ENCODE measurements at regions not wholly inside any gene's neighbourhood (a gene's known extent, or its start where the extent isn't known, plus 50 kb on each side); places are given as distances from the start of the nearest gene placed in this dataset.

DNA sequence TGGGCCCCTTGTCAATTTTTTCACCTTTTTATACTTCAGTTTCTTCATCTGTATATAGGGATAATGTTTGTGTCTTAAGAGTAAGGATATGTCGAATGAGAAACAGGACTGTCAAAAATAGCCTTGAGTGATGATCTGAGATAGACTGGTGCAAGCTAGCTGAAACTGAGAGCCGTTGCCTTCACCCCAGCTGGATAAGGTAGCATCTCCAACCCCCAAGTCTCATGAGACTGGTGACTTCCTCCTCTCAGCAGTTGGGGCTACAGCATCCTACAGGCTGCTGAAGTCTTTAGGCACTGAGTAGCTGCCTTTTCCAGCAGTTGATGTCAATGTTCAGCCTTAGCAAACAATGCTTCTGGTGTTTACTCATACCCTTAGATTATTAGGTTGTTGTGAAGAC, 330.2 kb downstream of the OSTF1 start:
- TF ChIP-seq PHB2 (IDR thresholded peaks at IDR 0.05; ENCODE audit: partially characterized antibody) (no peak), RAD21 (CRISPR knock-in tag; IDR thresholded peaks at IDR 0.05) (no peak), FOSL1 (CRISPR knock-in tag; IDR thresholded peaks at IDR 0.05; ENCODE audit: borderline replicate concordance) (no peak), ELF4 (CRISPR knock-in tag; IDR thresholded peaks at IDR 0.05; ENCODE audit: borderline replicate concordance) (no peak), TAF1 (CRISPR knock-in tag; IDR thresholded peaks at IDR 0.05) (no peak), SRF (IDR thresholded peaks at IDR 0.05; ENCODE audit: low read depth, low read length) (no peak), POLR2A (IDR thresholded peaks at IDR 0.05; ENCODE audit: insufficient read depth in 1 of 2, low read depth in 2 of 2, low read length in 2 of 2) (no peak)
- TF ChIP-seq, protein P1, sequence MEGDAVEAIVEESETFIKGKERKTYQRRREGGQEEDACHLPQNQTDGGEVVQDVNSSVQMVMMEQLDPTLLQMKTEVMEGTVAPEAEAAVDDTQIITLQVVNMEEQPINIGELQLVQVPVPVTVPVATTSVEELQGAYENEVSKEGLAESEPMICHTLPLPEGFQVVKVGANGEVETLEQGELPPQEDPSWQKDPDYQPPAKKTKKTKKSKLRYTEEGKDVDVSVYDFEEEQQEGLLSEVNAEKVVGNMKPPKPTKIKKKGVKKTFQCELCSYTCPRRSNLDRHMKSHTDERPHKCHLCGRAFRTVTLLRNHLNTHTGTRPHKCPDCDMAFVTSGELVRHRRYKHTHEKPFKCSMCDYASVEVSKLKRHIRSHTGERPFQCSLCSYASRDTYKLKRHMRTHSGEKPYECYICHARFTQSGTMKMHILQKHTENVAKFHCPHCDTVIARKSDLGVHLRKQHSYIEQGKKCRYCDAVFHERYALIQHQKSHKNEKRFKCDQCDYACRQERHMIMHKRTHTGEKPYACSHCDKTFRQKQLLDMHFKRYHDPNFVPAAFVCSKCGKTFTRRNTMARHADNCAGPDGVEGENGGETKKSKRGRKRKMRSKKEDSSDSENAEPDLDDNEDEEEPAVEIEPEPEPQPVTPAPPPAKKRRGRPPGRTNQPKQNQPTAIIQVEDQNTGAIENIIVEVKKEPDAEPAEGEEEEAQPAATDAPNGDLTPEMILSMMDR (CRISPR knock-in tag; IDR thresholded peaks at IDR 0.05) = no peak
- TF ChIP-seq, protein P2, sequence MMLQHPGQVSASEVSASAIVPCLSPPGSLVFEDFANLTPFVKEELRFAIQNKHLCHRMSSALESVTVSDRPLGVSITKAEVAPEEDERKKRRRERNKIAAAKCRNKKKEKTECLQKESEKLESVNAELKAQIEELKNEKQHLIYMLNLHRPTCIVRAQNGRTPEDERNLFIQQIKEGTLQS (CRISPR knock-in tag; IDR thresholded peaks at IDR 0.05) = no peak
